Ramos (cell line): ENCODE measurements at regions not wholly inside any gene's neighbourhood (a gene's known extent, or its start where the extent isn't known, plus 50 kb on each side); places are given as distances from the start of the nearest gene placed in this dataset.
"Not testable (repeated sequence)": the region's sequence is repeated elsewhere in the genome, so short reads cannot be mapped to it uniquely, and the experiment has no call there.

ENCODE experiments used
- in situ Hi-C: fragments of 300-500 bp; cut with MboI; formaldehyde crosslinking; loops from one replicate; pipeline ENCODE4 v1.14.3; 2022; ENCODE audit warnings: low sequenced_read_pairs; ENCODE audit not compliant: unreplicated experiment

DNA sequence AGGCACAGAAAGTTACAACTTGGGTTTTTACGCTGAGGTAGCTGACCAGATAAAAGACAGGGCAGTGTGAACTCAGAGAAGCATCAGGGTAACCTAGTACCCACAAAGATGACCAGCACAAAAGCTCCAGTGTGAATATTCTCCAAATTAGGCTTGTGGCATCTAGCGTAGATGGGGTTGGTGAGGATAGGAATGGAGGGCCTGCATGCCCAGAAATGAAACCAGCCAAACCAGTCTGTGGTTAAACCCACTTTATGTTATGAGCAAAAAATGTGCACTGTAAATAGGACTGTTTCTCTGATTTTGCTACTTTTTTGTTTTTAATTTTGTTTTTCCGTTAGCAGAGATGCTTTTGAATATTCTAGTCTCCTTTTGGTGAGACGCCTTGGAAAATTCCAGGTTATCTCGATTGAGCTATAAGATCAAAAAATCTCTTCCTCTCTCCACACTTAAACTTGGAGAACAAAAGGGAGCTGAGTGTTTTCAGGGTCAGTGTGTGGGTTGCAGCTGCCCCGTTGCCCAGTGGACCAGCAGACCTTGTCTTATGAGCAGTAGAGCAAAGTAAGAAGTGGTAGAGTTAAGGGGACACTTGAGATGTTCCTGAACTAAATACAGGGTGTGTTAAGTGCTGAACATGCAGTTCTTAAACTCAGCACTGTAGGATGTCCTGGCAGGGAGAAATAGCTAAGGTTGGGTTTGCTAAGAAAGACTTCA, 132.9 kb downstream of the C3orf38 start:
- in situ Hi-C loops = no loop called here

DNA sequence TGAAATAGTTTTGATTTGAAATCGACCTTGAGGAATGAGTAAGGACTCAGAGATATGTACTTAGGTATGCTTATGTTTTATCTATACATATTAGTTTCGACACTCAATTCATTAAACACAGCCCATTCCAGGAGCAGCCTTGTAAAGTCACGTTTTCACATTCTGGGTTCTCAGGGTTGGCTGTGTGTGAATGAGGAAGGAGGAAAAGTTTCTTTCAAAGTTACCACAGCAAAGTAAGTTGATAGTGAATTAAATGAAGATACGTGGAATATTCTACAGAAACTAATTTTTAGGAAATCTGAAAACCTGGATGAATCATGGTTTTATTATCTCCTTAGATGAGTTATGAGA, 133.5 kb downstream of the C3orf38 start:
- in situ Hi-C loops = no loop called here

DNA sequence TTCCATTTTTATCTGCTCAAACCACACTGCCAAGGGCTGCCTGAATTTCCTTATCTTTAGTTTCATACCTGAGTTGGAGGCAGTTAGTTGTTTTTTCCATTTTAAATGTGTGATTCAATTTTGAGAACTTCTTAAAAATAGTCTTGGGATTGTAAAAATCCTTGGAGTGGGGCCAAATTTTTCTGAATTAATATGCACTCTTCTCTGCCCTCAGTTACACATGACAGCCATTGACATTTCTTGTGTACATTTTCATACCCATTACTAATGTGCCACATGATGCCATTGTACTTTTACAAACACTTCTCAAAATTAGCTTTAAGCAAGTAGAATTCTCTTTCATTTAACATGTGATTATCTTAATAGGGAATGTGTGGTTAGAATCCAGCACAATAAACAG, 141.7 kb downstream of the C3orf38 start:
- in situ Hi-C loops = no loop called here

DNA sequence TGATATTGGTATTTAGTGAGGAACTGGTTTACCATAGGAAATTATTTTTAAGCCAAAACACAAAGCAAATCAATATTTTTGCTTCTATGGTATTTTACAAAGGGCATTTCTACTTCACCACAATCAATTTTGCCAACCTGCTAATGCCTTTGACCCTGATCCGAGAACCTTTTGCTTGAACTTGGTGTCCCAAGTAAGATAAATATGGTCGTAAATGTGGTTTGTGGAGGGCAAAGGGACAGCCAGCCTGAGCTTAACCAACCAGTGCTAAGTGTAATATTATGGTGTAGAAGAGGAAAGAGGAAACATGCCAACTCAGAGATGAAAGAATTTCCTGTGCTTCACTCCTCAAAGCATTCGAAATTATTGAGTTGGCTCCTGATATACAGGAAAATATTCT, 148.4 kb downstream of the C3orf38 start:
- in situ Hi-C loops = no loop called here

DNA sequence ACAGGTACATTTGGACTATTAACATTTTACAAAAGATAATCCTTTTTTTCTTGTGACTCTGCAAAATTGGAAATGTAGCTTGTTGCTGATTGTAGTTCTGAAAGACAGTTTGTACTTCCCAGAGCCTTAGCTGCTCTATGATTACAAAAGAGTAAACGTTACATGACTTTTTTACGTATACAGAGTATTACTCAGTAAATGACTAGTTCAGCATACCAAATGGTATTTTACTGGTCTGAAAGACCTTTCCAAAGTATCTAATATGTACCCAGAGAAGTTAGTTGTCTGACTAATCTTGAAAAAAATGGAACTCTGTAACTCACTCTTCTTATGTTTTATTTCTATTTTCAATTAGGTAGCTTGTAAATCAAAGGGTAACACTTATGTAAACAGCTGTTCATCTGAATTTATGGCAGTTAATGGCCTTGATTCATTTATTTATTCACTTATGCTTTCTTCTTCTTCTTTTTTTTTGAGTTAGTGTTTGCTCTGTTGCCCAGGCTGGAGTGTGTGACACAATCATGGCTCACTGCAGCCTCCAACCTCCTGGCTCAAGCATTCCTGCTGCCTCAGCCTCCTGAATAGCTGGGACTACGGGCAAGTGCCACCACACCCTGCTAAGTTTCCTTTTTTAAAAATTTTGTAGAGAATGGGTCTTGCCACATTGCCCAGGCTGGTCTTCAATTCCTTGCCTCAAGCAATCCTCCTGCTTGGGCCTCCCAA, 151.7 kb downstream of the C3orf38 start:
- in situ Hi-C loops = no loop called here

DNA sequence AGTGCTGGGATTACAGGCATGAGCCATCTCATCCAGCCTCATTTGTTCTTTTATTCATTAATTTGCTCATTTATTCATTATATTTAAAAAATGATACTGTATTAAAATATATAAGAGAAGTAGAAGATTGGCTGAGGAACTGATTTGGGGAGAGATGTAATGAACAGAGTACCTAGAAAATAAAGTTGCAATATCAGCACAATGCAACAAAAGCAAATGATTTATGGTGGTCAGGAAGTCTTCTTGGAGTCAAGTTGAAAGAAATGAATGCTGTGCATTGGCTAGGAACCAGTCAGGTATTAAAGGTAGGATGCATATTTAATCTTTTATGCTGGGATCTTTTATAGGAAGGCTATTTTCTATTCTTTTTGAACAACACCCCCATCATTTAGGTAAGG, 152.2 kb downstream of the C3orf38 start:
- in situ Hi-C loops = no loop called here

DNA sequence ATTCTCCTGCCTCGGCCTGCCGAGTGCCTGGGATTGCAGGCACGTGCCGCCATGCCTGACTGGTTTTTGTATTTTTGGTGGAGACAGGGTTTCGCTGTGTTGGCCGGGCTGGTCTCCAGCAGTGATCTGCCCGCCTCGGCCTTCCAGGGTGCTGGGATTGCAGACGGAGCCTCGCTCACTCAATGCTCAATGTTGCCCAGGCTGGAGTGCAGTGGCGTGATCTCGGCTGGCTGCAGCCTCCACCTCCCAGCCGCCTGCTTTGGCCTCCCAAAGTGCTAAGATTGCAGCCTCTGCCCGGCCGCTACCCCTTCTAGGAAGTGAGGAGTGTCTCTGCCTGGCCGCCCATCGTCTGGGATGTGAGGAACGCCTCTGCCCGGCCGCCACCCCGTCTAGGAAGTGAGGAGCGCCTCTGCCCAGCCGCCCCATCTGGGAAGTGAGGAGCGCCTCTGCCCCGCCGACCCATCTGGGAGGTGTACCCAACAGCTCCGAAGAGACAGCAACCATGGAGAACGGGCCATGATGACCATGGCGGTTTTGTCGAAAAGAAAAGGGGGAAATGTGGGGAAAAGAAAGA, 153.7 kb downstream of the C3orf38 start:
- in situ Hi-C loops = not testable (repeated sequence)

DNA sequence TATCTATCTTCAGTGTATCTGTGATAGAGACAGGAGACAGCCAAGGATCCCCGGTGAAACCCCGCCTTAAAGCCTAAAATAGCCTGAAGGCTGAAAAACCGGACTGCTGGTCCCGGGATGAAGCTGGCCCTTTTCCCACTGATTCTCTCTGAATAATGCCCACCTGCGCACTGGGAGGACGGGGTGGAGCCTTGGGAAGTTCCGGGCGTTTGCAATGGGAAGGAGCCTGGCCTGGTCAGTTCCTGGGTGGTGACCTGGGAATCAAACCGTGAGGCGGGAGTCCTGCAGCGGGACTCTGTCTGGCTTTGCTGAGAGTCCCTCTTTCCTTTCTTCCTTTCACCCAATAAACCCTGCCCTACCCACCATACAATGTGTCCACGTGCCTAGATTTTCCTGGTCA, 157.9 kb downstream of the C3orf38 start:
- in situ Hi-C loops = no loop called here

DNA sequence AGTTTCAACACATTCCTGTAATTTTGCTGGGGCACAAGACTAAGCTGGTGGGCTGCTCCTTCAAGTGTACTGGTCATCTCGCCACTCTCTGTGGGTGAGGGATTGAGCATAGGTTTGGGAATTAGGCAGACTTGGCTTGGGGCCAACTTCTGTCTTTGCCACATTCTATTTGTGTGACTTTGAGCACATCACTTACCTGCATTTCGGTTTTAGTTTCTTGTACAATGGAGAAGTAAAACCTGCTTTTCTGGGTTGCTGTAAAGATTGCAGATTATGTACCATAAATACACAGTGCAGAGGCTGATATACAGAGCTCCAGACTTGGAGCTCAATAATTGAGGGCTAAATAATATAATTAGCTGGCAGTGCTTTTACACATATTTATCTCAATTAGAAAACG, 162.1 kb downstream of the C3orf38 start:
- in situ Hi-C loops = no loop called here

DNA sequence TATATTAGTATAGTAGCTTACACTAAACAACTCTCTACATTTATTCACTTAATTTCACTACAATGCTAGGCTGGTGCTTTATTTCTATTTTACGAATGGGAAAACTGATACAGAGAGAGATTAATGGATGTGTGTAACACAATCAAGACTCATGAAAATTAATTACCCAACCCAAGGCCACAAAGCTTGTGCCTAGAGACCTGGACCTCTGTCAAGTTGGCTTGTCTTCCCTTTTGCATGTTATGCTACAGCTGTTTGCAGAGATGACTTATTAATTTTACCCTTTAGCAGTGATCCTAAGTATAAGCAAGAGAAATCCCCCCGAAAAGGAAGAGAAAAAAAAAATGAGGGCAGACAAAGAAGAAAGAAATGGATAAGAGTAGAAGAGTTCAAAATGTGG, 162.5 kb downstream of the C3orf38 start:
- in situ Hi-C loops = no loop called here

DNA sequence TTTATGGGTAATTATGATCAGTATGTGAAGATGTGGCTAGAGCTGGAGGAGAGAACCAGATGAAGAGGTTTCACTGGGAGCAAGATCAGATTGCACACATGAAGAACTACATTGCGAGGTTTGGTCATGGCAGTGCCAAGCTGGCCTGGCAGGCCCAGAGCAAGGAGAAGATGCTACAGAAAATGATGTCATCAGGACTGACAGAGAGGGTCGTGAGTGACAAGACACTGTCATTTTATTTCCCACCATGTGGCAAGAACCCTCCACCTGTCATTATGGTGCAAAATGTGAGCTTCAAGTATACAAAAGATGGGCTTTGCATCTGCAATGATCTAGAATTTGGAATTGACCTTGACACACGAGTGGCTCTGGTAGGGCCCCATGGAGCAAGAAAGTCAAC, 168.3 kb downstream of the C3orf38 start:
- in situ Hi-C loops = no loop called here

DNA sequence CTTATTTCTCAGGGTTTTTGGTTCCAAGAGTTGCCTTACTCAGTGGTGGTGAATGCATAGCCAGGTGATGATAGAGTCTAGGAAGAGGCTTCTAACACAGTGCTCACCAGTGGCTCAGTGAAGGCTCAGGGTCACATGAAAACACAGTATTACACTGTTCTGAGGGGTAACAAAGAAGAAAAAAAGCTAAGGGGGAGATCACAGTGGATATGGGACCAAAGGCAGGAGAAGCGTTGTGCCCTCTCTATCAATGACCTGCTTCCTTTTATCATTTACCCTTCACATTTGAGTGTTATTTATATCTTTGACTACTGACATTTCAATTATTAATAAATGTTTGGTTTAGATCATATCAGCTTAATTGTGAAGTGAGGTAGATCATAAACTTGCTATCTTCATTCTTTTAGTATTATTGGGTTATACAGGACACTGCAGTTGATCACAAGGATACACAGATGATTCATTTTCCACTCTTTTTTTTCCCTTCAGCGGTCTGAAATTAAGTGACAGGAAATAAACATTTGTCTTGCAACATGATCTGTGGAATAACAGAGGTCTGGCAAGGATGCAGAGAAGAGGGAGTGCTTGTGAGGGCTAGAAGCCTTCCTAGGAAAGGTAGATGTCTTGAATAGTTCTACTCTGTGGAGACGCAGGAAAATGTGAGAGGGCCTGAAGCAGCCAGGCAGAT, 171.7 kb downstream of the C3orf38 start:
- in situ Hi-C loops = no loop called here

DNA sequence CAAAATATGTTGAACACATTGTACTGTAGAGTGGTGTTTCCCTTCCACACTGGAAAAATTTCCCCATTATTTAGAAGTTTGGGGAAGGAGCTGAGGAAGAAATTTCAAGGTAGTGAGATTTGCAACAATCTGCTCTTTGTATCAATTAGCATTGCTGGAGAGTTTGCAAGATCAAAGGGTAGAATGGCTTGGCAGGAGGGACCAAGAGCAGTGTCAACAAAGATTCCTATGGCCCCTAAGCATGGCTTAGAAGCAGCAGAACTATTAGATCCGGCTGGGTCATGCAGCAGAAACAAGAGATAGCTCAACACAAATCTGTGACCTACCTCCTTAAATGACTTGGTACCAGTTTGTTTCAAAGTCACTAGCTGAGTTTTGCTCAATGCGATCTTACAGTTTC, 175.0 kb downstream of the C3orf38 start:
- in situ Hi-C loops = no loop called here

DNA sequence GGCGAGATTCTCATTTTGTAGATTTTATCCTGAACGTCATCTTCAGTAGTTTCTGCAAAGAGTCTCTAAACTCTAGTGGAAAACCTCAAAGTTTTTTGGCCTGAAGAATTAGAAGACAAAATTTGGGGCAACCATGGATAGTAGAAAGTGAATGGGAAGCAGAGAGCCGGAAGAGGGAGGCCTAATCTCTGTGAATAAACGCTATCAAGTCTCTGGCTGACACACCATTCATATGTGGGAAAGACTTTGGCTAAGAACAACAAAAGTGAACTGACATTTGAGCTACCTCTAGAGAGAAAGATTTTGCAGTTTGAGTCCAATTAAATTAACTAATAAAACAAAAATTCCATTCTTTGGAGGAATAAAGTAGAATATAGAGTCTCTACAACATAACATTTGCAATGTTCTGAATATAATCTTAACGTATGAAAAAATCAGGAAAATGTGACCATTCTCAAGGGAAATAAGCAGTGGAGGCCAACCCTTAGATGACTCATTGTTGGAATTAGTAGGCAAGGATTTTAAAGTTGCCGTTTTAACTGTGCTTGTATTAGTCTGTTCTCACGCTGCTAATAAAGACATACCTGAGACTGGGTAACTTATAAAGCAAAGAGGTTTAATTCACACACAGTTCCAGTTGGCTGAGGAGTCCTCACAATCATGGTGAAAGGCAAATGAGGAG, 184.6 kb downstream of the C3orf38 start:
- in situ Hi-C loops = no loop called here

DNA sequence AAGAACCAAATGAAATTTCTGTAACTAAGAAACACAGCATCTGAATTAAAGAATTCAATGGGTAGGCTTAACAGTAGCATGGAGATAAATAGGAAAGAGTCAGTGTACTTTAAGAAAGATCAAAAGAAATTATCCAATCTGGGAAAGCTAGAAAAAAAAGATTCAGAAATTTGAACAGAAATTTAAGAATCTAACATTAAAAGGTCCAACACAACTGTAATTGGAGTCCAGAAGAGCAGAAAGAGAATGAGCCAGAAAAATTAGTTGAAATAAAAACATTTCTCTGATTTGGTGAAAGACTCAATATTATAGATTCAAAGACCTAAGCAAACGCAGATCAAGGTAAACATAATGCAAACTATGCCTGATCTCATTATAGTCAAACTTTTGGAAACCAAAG, 187.1 kb downstream of the C3orf38 start:
- in situ Hi-C loops = no loop called here

DNA sequence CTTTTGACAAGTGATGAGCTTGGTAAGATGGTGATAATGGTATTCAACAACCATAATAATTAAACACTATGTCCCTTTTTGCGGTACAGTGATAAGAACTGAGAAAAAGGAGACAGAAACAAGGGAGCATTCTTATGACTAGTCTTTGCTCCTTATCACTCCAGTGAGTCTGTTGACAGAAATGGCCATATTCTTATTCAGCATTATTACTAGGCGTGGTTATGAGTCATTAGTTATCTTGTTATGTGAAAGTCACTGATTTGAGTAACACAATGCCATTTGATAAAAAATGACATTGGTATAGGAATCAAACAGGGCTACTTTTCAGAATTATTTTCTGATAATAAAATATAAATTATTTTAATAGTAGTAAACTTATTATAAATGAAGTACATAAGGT, 193.5 kb downstream of the C3orf38 start:
- in situ Hi-C loops = no loop called here

DNA sequence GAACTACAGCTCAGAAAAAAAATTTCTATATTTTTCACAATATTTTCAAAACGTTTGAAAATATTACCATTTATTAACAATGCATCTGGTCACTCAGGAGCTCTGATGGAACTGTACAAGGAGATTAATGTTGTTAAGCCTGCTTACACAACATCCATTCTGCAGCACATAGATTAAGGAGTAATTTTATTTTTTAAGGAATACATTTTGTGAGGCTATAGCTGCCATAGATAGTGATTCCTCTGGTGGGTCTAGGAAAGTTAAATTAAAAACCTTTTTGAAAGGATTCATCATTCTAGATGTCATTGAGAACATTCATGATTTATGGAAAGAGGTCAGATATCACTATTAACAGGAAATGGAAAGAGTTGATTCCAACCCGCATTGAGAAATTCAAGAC, 196.9 kb downstream of the C3orf38 start:
- in situ Hi-C loops = no loop called here

DNA sequence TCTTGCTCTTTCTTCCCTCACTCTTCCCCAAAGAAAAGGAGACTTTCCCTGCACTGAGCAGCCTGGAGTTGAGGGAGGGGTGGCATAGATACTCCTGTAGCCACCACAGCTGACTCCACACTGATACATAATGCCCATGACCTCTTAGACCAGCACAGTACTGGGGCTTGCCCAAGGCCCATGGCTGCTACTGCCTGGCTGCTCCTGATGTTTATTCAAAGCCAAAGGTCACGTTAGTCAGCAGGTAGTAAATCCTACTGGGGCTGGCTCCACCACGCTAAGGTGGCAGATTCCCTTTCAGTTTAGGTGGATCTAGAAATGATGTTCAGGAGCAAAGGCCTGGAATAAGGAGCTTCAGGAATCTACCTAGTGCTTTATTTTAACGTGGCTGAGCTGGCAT, 212.7 kb downstream of the C3orf38 start:
- in situ Hi-C loops = no loop called here

DNA sequence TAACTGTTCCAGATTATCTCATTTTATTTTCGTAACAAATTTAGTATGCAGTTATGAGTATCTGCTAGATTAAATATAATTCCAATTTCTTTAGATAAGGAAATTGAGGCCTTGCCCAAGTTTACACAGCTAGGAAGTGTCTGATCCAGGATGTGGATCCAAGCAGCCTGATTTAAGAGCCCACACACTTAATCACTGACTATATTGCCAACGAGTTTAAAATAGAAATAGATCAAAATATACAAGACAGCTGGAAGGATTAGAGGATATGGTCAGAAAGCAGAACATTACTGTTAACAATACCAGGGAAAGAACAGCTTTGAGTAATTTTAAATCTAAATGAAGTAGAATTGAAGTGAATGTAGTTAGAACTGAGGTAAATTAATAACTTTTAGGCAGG, 215.2 kb downstream of the C3orf38 start:
- in situ Hi-C loops = no loop called here

DNA sequence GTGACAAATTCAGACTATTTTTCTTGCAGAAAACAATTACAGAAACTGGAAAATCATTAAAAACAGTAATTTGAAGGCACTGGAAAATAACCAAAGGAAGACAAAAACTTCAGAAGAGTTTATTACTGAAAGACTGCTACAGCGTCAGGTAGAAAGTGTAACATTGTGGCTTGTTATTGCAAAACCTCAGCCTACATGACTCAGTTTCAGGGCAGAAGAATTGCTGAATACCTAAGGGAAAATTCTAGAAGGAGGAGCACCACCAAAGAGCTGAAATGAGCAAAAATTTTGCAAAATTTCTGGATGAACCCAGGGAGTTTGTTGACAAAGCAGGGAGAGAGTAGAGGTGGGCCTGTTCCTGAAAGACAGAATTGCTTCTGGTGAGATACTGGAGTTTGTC, 219.6 kb downstream of the C3orf38 start:
- in situ Hi-C loops = no loop called here

DNA sequence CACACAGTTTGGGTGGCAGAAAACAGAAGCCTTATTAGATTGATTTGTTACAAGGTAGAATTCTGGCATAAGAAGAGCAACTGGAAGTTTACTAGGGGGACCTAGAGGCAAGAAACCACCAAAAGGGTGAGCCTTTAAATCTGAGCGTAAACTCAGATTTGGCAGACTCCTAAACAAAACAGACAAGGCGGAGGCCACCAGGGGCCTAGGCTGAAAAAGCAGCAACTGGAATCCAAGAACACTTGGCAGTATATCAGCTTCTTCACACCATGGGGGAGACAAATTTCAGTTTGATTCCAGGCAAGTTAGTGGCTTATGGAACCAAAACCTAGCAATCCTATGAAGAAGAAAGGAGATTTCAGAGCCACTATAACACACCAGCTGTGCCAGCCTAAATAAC, 220.0 kb downstream of the C3orf38 start:
- in situ Hi-C loops = no loop called here
